NCI-H2227 (cell line): ENCODE measurements at regions not wholly inside any gene's neighbourhood (a gene's known extent, or its start where the extent isn't known, plus 50 kb on each side); places are given as distances from the start of the nearest gene placed in this dataset.

Source experiments
- DNase-seq: peaks from one replicate; lab custom pipeline; 2025; ENCODE audit not compliant: unreplicated experiment; lab: John Stamatoyannopoulos, UW

GRCh38 chr2:12163866-12164265, 417.4 kb downstream of the LPIN1 start:
- no peak for DNase-seq

GRCh38 chr2:12164689-12165088, 418.3 kb downstream of the LPIN1 start:
- no peak for DNase-seq

- DNase-seq = no peak
Measured at GRCh38 chr2:12167525-12168317, 421.3 kb downstream of the LPIN1 start.

- no peak for DNase-seq
Measured at GRCh38 chr2:12168354-12168753, 421.9 kb downstream of the LPIN1 start.

GRCh38 chr2:12168791-12169388, 422.5 kb downstream of the LPIN1 start:
- DNase-seq = no peak

GRCh38 chr2:12169721-12170120, 423.3 kb downstream of the LPIN1 start:
- no peak for DNase-seq

- DNase-seq = no peak
Measured at GRCh38 chr2:12170121-12170520, 423.7 kb downstream of the LPIN1 start.

GRCh38 chr2:12173271-12173942, 427.0 kb downstream of the LPIN1 start:
- DNase-seq = no peak

- DNase-seq = no peak
Measured at GRCh38 chr2:12173943-12174340, 427.5 kb downstream of the LPIN1 start.

- DNase-seq = no peak
Measured at GRCh38 chr2:12175323-12175722, 428.9 kb downstream of the LPIN1 start.

- DNase-seq = peak; percentile 19
Measured at GRCh38 chr2:12176623-12177454, 430.4 kb downstream of the LPIN1 start.

- no peak for DNase-seq
Measured at GRCh38 chr2:12177455-12178288, 431.2 kb downstream of the LPIN1 start.

- no peak for DNase-seq
Measured at GRCh38 chr2:12178289-12179080, 432.1 kb downstream of the LPIN1 start.

- DNase-seq = no peak
Measured at GRCh38 chr2:12180031-12180430, 433.6 kb downstream of the LPIN1 start.

GRCh38 chr2:12183032-12183645, 436.7 kb downstream of the LPIN1 start:
- no peak for DNase-seq

GRCh38 chr2:12192762-12193161, 446.3 kb downstream of the LPIN1 start:
- DNase-seq = no peak

GRCh38 chr2:12194968-12195367, 448.5 kb downstream of the LPIN1 start:
- peak; percentile 88 for DNase-seq

GRCh38 chr2:12196495-12196894, 450.1 kb downstream of the LPIN1 start:
- no peak for DNase-seq

- no peak for DNase-seq
Measured at GRCh38 chr2:12197133-12197532, 450.7 kb downstream of the LPIN1 start.
